Coronary artery (tissue), 2 donors: ENCODE measurements at regions not wholly inside any gene's neighbourhood (a gene's known extent, or its start where the extent isn't known, plus 50 kb on each side); places are given as distances from the start of the nearest gene placed in this dataset.

Experiments
- DNase-seq: peaks from one replicate; pipeline ENCODE4 v3.0.0-alpha.2; 2017; ENCODE audit warnings: low spot score
- H3K27ac ChIP-seq, 2 donors: fragments of 200-600 bp; sonication (generic); one replicate each; pipeline ENCODE4 v1.5.1; 2016 to 2019
- H3K4me3 ChIP-seq: fragments of 200-600 bp; sonication (generic); 2 replicates; pipeline ENCODE4 v1.5.1; 2016; ENCODE audit warnings: mild to moderate bottlenecking, moderate library complexity
- CTCF ChIP-seq: fragments of 200-600 bp; sonication (generic); IDR thresholded peaks from one replicate; pipeline ENCODE4 v1.5.1; 2019; ENCODE audit warnings: antibody characterized with exemption

DNA sequence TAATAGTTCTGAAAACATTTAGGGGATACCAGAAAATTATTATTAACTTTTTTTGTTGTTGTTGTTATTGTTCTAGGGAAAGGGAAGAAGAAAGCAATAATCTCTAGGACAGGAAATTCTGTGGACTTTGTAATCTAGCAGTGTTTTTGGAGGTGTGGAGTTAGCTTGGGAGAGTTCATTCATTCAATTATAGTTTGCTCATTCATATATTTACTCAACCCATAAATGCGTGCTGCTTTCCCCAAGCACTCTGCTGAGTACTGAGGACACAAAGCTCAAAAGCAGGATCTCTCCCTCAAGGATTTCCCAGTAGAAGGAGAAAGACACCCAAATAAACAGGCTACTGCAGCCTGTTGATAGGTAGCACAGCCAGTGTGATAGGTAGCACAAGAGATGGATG lies 984.3 kb downstream of the BCL11A start:
- H3K4me3 ChIP-seq, result no peak overlapping the region
- TF ChIP-seq CTCF, result no peak
- DNase-seq, result no peak
- no peak overlapping the region for H3K27ac ChIP-seq

- DNase-seq, result no peak
- no peak for TF ChIP-seq CTCF
- H3K27ac ChIP-seq, result no peak overlapping the region
- H3K4me3 ChIP-seq, result no peak overlapping the region
These were observed 985.0 kb downstream of the BCL11A start for GRCh38 chr2:59568461-59568860.

GRCh38 chr2:59567151-59567550 lies 986.3 kb downstream of the BCL11A start:
- Histone ChIP-seq H3K27ac (no peak overlapping the region), H3K4me3 (no peak overlapping the region)
- no peak for DNase-seq
- no peak for TF ChIP-seq CTCF

- no peak for DNase-seq
These were observed 986.7 kb downstream of the BCL11A start for GRCh38 chr2:59566739-59567138.

GRCh38 chr2:59561281-59561680 lies 992.2 kb downstream of the BCL11A start:
- Histone ChIP-seq H3K27ac (no peak overlapping the region), H3K4me3 (no peak overlapping the region)
- TF ChIP-seq CTCF, result no peak
- DNase-seq, result no peak

More at GRCh38 chr2:59566739-59567138, 986.7 kb downstream of the BCL11A start:
- no peak for TF ChIP-seq CTCF
- Histone ChIP-seq H3K27ac (no peak overlapping the region), H3K4me3 (no peak overlapping the region)

GRCh38 chr2:59560769-59561168 lies 992.7 kb downstream of the BCL11A start:
- no peak for DNase-seq
- H3K4me3 ChIP-seq, result no peak overlapping the region
- no peak overlapping the region for H3K27ac ChIP-seq
- no peak for TF ChIP-seq CTCF

DNA sequence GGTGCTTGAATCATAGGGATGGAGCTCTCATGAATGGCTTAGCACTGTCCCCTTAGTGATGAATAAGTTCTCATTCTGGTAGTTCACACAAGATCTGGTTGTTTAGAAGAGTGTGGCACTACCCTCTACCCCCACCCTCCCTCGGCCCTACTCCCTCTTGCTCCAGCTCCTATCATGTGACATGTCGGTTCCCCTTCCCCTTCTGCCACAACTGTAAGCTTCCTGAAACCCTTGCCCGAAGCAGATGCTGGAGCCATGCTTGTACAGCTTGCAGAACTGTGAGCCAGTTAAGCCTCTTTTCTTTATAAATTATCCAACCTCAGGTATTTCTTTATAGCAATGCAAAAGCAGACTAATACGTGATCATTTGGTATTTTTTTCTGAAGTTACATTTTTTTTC lies 1012.6 kb downstream of the BCL11A start:
- H3K4me3 ChIP-seq, result no peak overlapping the region
- DNase-seq, result no peak
- no peak overlapping the region for H3K27ac ChIP-seq
- no peak for TF ChIP-seq CTCF
